Osteocyte (in vitro differentiated cells): ENCODE measurements at regions not wholly inside any gene's neighbourhood (a gene's known extent, or its start where the extent isn't known, plus 50 kb on each side); places are given as distances from the start of the nearest gene placed in this dataset.

Experiments used
- DNase-seq: peaks from one replicate; pipeline ENCODE4 v3.0.0; 2021; ENCODE audit warnings: mixed read lengths; ENCODE audit not compliant: unreplicated experiment; ENCODE audit errors: extremely low spot score
- H3K27ac Mint-ChIP-seq: one replicate; pipeline ENCODE4 v1.8.0; 2021; ENCODE audit warnings: mild to moderate bottlenecking, mixed read lengths; ENCODE audit not compliant: unreplicated experiment
- H3K27me3 Mint-ChIP-seq: one replicate; pipeline ENCODE4 v1.8.0; 2021; ENCODE audit warnings: mixed read lengths; ENCODE audit not compliant: unreplicated experiment
- H3K36me3 Mint-ChIP-seq: one replicate; pipeline ENCODE4 v1.8.0; 2021; ENCODE audit warnings: mixed read lengths; ENCODE audit not compliant: unreplicated experiment
- H3K4me1 Mint-ChIP-seq: one replicate; pipeline ENCODE4 v1.8.0; 2021; ENCODE audit warnings: mixed read lengths; ENCODE audit not compliant: unreplicated experiment
- H3K4me3 Mint-ChIP-seq: one replicate; pipeline ENCODE4 v1.8.0; 2021; ENCODE audit warnings: mild to moderate bottlenecking, moderate library complexity, mixed read lengths; ENCODE audit not compliant: unreplicated experiment
- H3K9me3 Mint-ChIP-seq: one replicate; pipeline ENCODE4 v1.8.0; 2021; ENCODE audit warnings: mixed read lengths; ENCODE audit not compliant: unreplicated experiment
- CTCF ChIP-seq: fragments of 200-600 bp; sonication (generic); IDR thresholded peaks from 2 replicates; pipeline ENCODE4 v1.5.0; 2021; ENCODE audit warnings: antibody characterized with exemption, mild to moderate bottlenecking, moderate library complexity

GRCh38 chr5:54717870-54718269 is 200.3 kb downstream of the SNX18 start:
- peak overlapping the region; percentile 29 for H3K27ac Mint-ChIP-seq
- H3K4me1 Mint-ChIP-seq: peaks cover 43% of the 10 kb centered on the region
- peaks cover 8% of the 10 kb centered on the region for H3K9me3 Mint-ChIP-seq
- H3K36me3 Mint-ChIP-seq: no peaks in the 10 kb centered on the region
- no peak for TF ChIP-seq CTCF
- H3K27me3 Mint-ChIP-seq: no peaks in the 10 kb centered on the region
- no peak for DNase-seq
- no peak overlapping the region for H3K4me3 Mint-ChIP-seq

- Mint-ChIP-seq H3K9me3 (peaks cover 8% of the 10 kb centered on the region), H3K27ac (peak overlapping the region; percentile 29), H3K4me1 (peaks cover 40% of the 10 kb centered on the region), H3K36me3 (no peaks in the 10 kb centered on the region), H3K27me3 (no peaks in the 10 kb centered on the region), H3K4me3 (no peak overlapping the region)
- TF ChIP-seq CTCF: no peak
- DNase-seq: no peak
Measured at GRCh38 chr5:54717459-54717858, 199.9 kb downstream of the SNX18 start.

- H3K27ac Mint-ChIP-seq: no peak overlapping the region
- DNase-seq: no peak
- H3K4me1 Mint-ChIP-seq: peaks cover 12% of the 10 kb centered on the region
- TF ChIP-seq CTCF: no peak
- H3K4me3 Mint-ChIP-seq: no peak overlapping the region
- H3K36me3 Mint-ChIP-seq: no peaks in the 10 kb centered on the region
- H3K9me3 Mint-ChIP-seq: peaks cover 8% of the 10 kb centered on the region
- no peaks in the 10 kb centered on the region for H3K27me3 Mint-ChIP-seq
Measured at GRCh38 chr5:54713923-54714581, 196.5 kb downstream of the SNX18 start.

GRCh38 chr5:54709096-54709495 is 191.5 kb downstream of the SNX18 start:
- Mint-ChIP-seq H3K4me1 (peaks cover 3% of the 10 kb centered on the region), H3K27ac (no peak overlapping the region), H3K36me3 (no peaks in the 10 kb centered on the region), H3K27me3 (no peaks in the 10 kb centered on the region), H3K9me3 (peaks cover 3% of the 10 kb centered on the region), H3K4me3 (no peak overlapping the region)
- TF ChIP-seq CTCF: no peak
- no peak for DNase-seq

- no peaks in the 10 kb centered on the region for H3K36me3 Mint-ChIP-seq
- H3K9me3 Mint-ChIP-seq: no peaks in the 10 kb centered on the region
- no peak for DNase-seq
- no peak for TF ChIP-seq CTCF
- peaks cover 13% of the 10 kb centered on the region for H3K4me1 Mint-ChIP-seq
- H3K4me3 Mint-ChIP-seq: no peak overlapping the region
- H3K27me3 Mint-ChIP-seq: no peaks in the 10 kb centered on the region
- H3K27ac Mint-ChIP-seq: no peak overlapping the region
Measured at GRCh38 chr5:54707841-54708240, 190.3 kb downstream of the SNX18 start.
